Activated naive CD4-positive, alpha-beta T cell treated with anti-CD3 and anti-CD28 coated beads, Interleukin-2, amount 10 ng/mL, durations not matched to agents 7 days and 5 days (primary cell): ENCODE measurements at regions not wholly inside any gene's neighbourhood (a gene's known extent, or its start where the extent isn't known, plus 50 kb on each side); places are given as distances from the start of the nearest gene placed in this dataset.

ENCODE experiments used
- CTCF ChIA-PET: fragments of 350-600 bp; sonication (Branson Sonifier 250); formaldehyde crosslinking; loops from one replicate; lab custom pipeline; 2021; ENCODE audit warnings: antibody characterized with exemption; lab: Charles Lee
- DNase-seq: peaks from one replicate; pipeline ENCODE4 v3.0.0-alpha.2; 2020
- H3K27ac Mint-ChIP-seq: one replicate; pipeline ENCODE4 v1.8.0; 2021; ENCODE audit warnings: mild to moderate bottlenecking, moderate library complexity, mixed read lengths
- H3K27me3 Mint-ChIP-seq: one replicate; pipeline ENCODE4 v1.8.0; 2021; ENCODE audit warnings: mild to moderate bottlenecking, mixed read lengths
- H3K36me3 Mint-ChIP-seq: one replicate; pipeline ENCODE4 v1.8.0; 2021; ENCODE audit warnings: mixed read lengths
- H3K4me1 Mint-ChIP-seq: one replicate; pipeline ENCODE4 v1.8.0; 2021; ENCODE audit warnings: mixed read lengths
- H3K4me3 Mint-ChIP-seq: one replicate; pipeline ENCODE4 v1.8.0; 2021; ENCODE audit warnings: mild to moderate bottlenecking, moderate library complexity, mixed read lengths
- H3K9me3 Mint-ChIP-seq: one replicate; pipeline ENCODE4 v1.8.0; 2021; ENCODE audit warnings: mixed read lengths

- no peak overlapping the region for H3K27ac Mint-ChIP-seq
- no peak for DNase-seq
- CTCF ChIA-PET: no interaction called here
- no peak overlapping the region for H3K4me3 Mint-ChIP-seq
- no peaks in the 10 kb centered on the region for H3K9me3 Mint-ChIP-seq
- peaks cover 32% of the 10 kb centered on the region for H3K27me3 Mint-ChIP-seq
- no peaks in the 10 kb centered on the region for H3K36me3 Mint-ChIP-seq
- no peaks in the 10 kb centered on the region for H3K4me1 Mint-ChIP-seq
Measured at GRCh38 chr1:94723894-94724293, 96.3 kb upstream of the SLC44A3 start.

- Mint-ChIP-seq H3K27ac (no peak overlapping the region), H3K36me3 (no peaks in the 10 kb centered on the region), H3K9me3 (no peaks in the 10 kb centered on the region), H3K27me3 (peaks cover 36% of the 10 kb centered on the region), H3K4me3 (no peak overlapping the region), H3K4me1 (no peaks in the 10 kb centered on the region)
- CTCF ChIA-PET: no interaction called here
- DNase-seq: no peak
Measured at GRCh38 chr1:94723463-94723862, 96.7 kb upstream of the SLC44A3 start.

- Mint-ChIP-seq H3K9me3 (no peaks in the 10 kb centered on the region), H3K4me3 (no peak overlapping the region), H3K4me1 (no peaks in the 10 kb centered on the region), H3K36me3 (no peaks in the 10 kb centered on the region), H3K27me3 (peaks cover 36% of the 10 kb centered on the region), H3K27ac (no peak overlapping the region)
- no peak for DNase-seq
- CTCF ChIA-PET: interaction anchor here (1.1 kb wide), 1 partner anchor 84 kb away, joined by 5 read pairs; no protein-coding TSS in a partner anchor
Measured at GRCh38 chr1:94722181-94722580, 98.0 kb upstream of the SLC44A3 start.

DNA sequence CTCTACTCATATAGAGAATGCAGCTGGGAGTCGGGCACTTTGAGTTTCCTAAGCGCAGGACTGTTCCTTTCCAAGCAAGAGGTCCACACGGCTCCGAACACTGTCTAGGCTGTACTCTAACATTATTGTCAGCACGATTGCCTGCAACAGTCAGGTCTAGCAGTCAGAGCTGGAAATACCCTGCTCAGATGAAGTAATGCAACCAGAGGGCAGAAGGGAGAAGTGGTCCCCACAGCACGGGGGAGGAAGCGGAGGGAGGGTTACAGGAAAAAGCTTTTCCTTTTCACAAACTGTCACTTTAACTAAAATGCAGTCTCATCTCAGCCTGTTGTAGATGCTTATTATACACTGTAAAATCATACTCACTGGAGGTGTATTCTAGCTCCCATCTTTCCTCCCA is 98.9 kb upstream of the SLC44A3 start:
- no peak for DNase-seq
- H3K36me3 Mint-ChIP-seq: no peaks in the 10 kb centered on the region
- H3K9me3 Mint-ChIP-seq: no peaks in the 10 kb centered on the region
- no peaks in the 10 kb centered on the region for H3K4me1 Mint-ChIP-seq
- CTCF ChIA-PET: no interaction called here
- no peak overlapping the region for H3K27ac Mint-ChIP-seq
- no peak overlapping the region for H3K4me3 Mint-ChIP-seq
- peaks cover 36% of the 10 kb centered on the region for H3K27me3 Mint-ChIP-seq

GRCh38 chr1:94719926-94720793 is 100.0 kb upstream of the SLC44A3 start:
- CTCF ChIA-PET: no interaction called here
- Mint-ChIP-seq H3K9me3 (no peaks in the 10 kb centered on the region), H3K4me1 (no peaks in the 10 kb centered on the region), H3K27me3 (peaks cover 37% of the 10 kb centered on the region), H3K4me3 (no peak overlapping the region), H3K27ac (no peak overlapping the region), H3K36me3 (no peaks in the 10 kb centered on the region)
- no peak for DNase-seq

DNA sequence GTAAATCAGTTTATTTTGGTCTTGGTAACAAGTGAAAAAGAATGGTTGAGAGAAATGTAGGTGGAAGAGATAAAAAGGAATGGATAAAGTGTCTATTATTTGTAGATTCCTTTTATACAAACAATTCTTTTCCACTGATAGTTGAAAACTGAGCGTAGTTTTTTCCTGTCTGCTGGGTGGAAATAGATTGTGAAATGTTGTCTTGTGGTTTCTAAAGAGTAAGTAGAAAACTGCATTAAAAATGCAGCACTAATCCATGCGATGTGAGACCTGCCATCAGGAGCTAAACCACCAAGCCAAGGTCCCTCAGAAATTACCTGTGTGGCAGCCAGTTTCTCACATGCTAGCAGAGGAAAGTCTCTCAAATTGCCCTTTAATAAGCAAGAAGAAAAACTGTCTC is 103.2 kb upstream of the SLC44A3 start:
- H3K27ac Mint-ChIP-seq: no peak overlapping the region
- no peaks in the 10 kb centered on the region for H3K9me3 Mint-ChIP-seq
- peaks cover 30% of the 10 kb centered on the region for H3K27me3 Mint-ChIP-seq
- no peak overlapping the region for H3K4me3 Mint-ChIP-seq
- H3K36me3 Mint-ChIP-seq: no peaks in the 10 kb centered on the region
- no peak for DNase-seq
- CTCF ChIA-PET: no interaction called here
- no peaks in the 10 kb centered on the region for H3K4me1 Mint-ChIP-seq

GRCh38 chr1:94715321-94715720 is 104.8 kb upstream of the SLC44A3 start:
- Mint-ChIP-seq H3K27me3 (peaks cover 24% of the 10 kb centered on the region), H3K4me3 (no peak overlapping the region), H3K4me1 (no peaks in the 10 kb centered on the region), H3K27ac (no peak overlapping the region), H3K36me3 (no peaks in the 10 kb centered on the region), H3K9me3 (no peaks in the 10 kb centered on the region)
- no peak for DNase-seq
- CTCF ChIA-PET: no interaction called here

GRCh38 chr1:94714552-94714951 is 105.6 kb upstream of the SLC44A3 start:
- no peaks in the 10 kb centered on the region for H3K36me3 Mint-ChIP-seq
- H3K27me3 Mint-ChIP-seq: peaks cover 25% of the 10 kb centered on the region
- no peak overlapping the region for H3K27ac Mint-ChIP-seq
- DNase-seq: no peak
- no peaks in the 10 kb centered on the region for H3K4me1 Mint-ChIP-seq
- H3K4me3 Mint-ChIP-seq: no peak overlapping the region
- no peaks in the 10 kb centered on the region for H3K9me3 Mint-ChIP-seq
- CTCF ChIA-PET: no interaction called here

DNA sequence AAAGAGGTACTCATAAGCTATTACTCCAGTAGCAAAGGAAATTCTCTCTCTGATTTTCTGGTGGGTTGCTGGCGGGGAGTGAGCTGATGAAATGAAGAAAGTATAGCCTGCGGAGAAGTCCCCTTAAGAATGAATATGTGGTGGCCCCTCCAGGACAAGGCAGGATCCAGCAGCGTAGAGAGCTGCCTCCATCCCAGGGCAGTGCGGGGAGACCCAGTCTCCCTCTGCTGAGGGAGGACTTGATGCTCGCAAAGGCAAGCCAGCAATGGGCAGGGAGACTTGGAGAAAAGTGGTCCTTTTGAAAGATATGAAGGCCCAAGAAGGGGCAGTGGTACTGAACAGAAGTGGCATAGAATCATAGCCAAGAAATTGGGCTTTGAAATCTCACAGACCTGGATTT is 106.0 kb upstream of the SLC44A3 start:
- Mint-ChIP-seq H3K27ac (no peak overlapping the region), H3K4me1 (no peaks in the 10 kb centered on the region), H3K4me3 (no peak overlapping the region), H3K9me3 (no peaks in the 10 kb centered on the region), H3K36me3 (no peaks in the 10 kb centered on the region), H3K27me3 (peaks cover 24% of the 10 kb centered on the region)
- no peak for DNase-seq
- CTCF ChIA-PET: no interaction called here

- no peaks in the 10 kb centered on the region for H3K36me3 Mint-ChIP-seq
- no peak for DNase-seq
Measured at GRCh38 chr1:94713472-94714141, 106.5 kb upstream of the SLC44A3 start.

GRCh38 chr1:94709891-94710581 is 110.1 kb upstream of the SLC44A3 start:
- H3K27ac Mint-ChIP-seq: no peak overlapping the region
- H3K36me3 Mint-ChIP-seq: no peaks in the 10 kb centered on the region
- CTCF ChIA-PET: no interaction called here

More at GRCh38 chr1:94713472-94714141, 106.5 kb upstream of the SLC44A3 start:
- no peaks in the 10 kb centered on the region for H3K4me1 Mint-ChIP-seq
- no peak overlapping the region for H3K27ac Mint-ChIP-seq
- CTCF ChIA-PET: no interaction called here
- H3K9me3 Mint-ChIP-seq: no peaks in the 10 kb centered on the region
- no peak overlapping the region for H3K4me3 Mint-ChIP-seq
- H3K27me3 Mint-ChIP-seq: peaks cover 24% of the 10 kb centered on the region

GRCh38 chr1:94708811-94709210 is 111.3 kb upstream of the SLC44A3 start:
- Mint-ChIP-seq H3K9me3 (no peaks in the 10 kb centered on the region), H3K4me3 (no peak overlapping the region), H3K4me1 (no peaks in the 10 kb centered on the region), H3K27ac (no peak overlapping the region), H3K36me3 (no peaks in the 10 kb centered on the region), H3K27me3 (peaks cover 19% of the 10 kb centered on the region)
- DNase-seq: no peak
- CTCF ChIA-PET: no interaction called here

More at GRCh38 chr1:94709891-94710581, 110.1 kb upstream of the SLC44A3 start:
- peaks cover 21% of the 10 kb centered on the region for H3K27me3 Mint-ChIP-seq
- no peaks in the 10 kb centered on the region for H3K4me1 Mint-ChIP-seq
- DNase-seq: no peak
- no peaks in the 10 kb centered on the region for H3K9me3 Mint-ChIP-seq
- no peak overlapping the region for H3K4me3 Mint-ChIP-seq

DNA sequence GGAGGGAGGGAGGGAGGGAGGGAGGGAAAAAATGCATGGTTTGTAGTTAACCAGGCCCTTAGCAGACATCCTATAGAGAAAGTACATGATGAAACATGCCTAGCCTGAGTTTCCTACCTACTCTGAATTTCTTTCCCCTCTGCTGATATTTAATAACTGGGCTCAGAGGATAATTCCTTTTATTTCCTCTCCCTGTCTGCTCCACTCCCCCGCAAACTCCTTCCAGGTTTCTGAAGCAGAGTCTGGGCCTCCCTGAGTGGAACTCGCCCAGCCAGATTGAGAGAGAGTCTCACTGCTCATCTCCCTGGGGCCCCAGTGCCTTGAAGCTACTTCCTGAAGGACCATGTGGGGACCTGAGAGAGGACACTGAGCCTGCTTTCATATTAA is 111.9 kb upstream of the SLC44A3 start:
- CTCF ChIA-PET: no interaction called here
- no peak overlapping the region for H3K4me3 Mint-ChIP-seq
- no peaks in the 10 kb centered on the region for H3K36me3 Mint-ChIP-seq
- peaks cover 19% of the 10 kb centered on the region for H3K27me3 Mint-ChIP-seq
- no peak overlapping the region for H3K27ac Mint-ChIP-seq
- H3K4me1 Mint-ChIP-seq: no peaks in the 10 kb centered on the region
- H3K9me3 Mint-ChIP-seq: no peaks in the 10 kb centered on the region
- no peak for DNase-seq
